ENCODE measurements at regions not wholly inside any gene's neighbourhood (a gene's known extent, or its start where the extent isn't known, plus 50 kb on each side); places are given as distances from the start of the nearest gene placed in this dataset.
A peak's percentile ranks its signal among the peaks of the same experiment; 100 is the strongest.

DNA sequence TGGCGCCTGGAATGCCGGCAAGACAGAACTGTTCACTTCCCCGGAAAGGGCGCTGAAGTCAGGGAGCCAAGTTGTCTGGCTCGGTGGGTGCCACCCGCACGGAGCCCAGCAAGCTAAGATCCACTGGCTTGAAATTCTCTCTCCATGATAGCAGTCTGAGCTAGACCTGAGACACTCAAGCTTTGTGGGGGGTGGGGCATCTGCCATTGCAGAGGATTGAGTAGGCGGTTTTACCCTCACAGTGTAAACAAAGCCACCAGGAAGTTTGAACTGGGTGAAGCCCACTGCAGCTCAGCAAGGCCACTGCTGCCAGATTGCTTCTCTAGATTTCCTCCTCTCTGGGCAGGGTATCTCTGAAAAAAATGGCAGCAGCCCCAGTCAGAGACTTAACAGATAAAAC lies 277.4 kb downstream of the SLCO4C1 start:
- ATAC-seq, result peak; percentile 34; the same call in 2 of the 3 replicates
- Histone ChIP-seq H3K36me3 (replicated peaks in 1 of 2; ENCODE audit: control insufficient read depth in 1 of 2, insufficient read depth in 2 of 2, low read length in 2 of 2) (no peaks in the 10 kb centered on the region), H3K79me2 (ENCODE audit: insufficient read depth, low read length) (no peaks in the 10 kb centered on the region), H3K4me1 (ENCODE audit: insufficient read depth, low read length) (0 out of 2 replicates have a peak, but pooled peaks cover 7% of the 10 kb centered on the region), H4K20me1 (ENCODE audit: insufficient read depth, low read length) (no peaks in the 10 kb centered on the region), H2AFZ (ENCODE audit: low read length) (no peak overlapping the region), H3K27ac (ENCODE audit: extremely low read length, insufficient read depth, low read length) (no peak overlapping the region), H3K9me3 (ENCODE audit: low read length) (no peaks in the 10 kb centered on the region), H3K4me3 (replicated peaks in 1 of 3; ENCODE audit: insufficient read depth in 1 of 3, low read depth in 2 of 3, low read length in 3 of 3) (no peak overlapping the region), H3K9ac (ENCODE audit: insufficient read depth, low read depth, low read length) (no peak overlapping the region), H3K4me2 (ENCODE audit: low read depth, low read length) (peak overlapping the region; percentile 12; the same call in 1 of the 2 replicates), H3K27me3 (ENCODE audit: control insufficient read depth in 1 of 2, insufficient read depth in 2 of 2, low read length in 2 of 2) (no peaks in the 10 kb centered on the region)
- ChIA-PET POLR2A (no interaction called here), CTCF (ENCODE audit: low intra/inter-chr PET ratio, low total read pairs) (no interaction called here)
- no TSS peak for BruUV-seq (replicated peaks)
- in situ Hi-C loops (cut with HindIII; ENCODE audit: extremely low pct_ligation_motif_present, low pct_unique_long_range_greater_than_20kb) (no loop called here), intact Hi-C loops (cut with micrococcal nuclease; ENCODE audit: unreplicated experiment) (no loop called here)
- TF ChIP-seq FOXA3 (CRISPR knock-in tag; IDR thresholded peaks at IDR 0.05) (peak; percentile 27; the same call in 1 of the 2 replicates), FOXA1 (IDR thresholded peaks at IDR 0.05) (no peak), FOXA1 (CRISPR knock-in tag; IDR thresholded peaks at IDR 0.05) (0 out of 2 replicates have a peak, but pooled peaks have one; percentile 26), ZNF749 (CRISPR knock-in tag; IDR thresholded peaks at IDR 0.05; ENCODE audit: borderline replicate concordance) (no peak)
- DNase-seq (ENCODE audit: low spot score), result peak; percentile 18
- FAIRE-seq, result no peak
- WGBS (ENCODE audit: low lambda C conversion rate), result 77% methylated on average over 8 of the region's 8 CpGs

DNA sequence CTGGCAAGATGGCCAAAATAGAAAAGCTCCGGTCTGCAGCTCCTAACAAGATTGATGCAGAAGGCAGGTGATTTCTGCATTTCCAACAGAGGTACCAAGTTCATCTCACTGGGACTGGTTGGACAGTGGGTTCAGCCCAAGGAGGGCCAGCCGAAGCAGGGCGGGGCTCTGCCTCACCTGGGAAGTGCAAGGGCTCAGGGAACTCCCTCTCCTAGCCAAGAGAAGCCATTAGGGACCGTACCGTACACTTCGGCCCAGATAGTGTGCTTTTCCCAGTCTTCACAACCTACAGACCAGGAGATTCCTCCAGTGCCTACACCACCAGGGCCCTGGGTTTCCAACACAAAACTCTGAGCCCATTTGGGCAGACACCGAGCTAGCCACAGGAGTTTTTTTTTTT lies 277.8 kb downstream of the SLCO4C1 start:
- intact Hi-C loops (cut with micrococcal nuclease; ENCODE audit: unreplicated experiment) (no loop called here), in situ Hi-C loops (cut with HindIII; ENCODE audit: extremely low pct_ligation_motif_present, low pct_unique_long_range_greater_than_20kb) (no loop called here)
- no peak overlapping the region for H2AFZ ChIP-seq (ENCODE audit: low read length)
- no peaks in the 10 kb centered on the region for H4K20me1 ChIP-seq (ENCODE audit: insufficient read depth, low read length)
- no peak overlapping the region for H3K4me2 ChIP-seq (ENCODE audit: low read depth, low read length)
- H3K4me1 ChIP-seq (ENCODE audit: insufficient read depth, low read length), result 0 out of 2 replicates have a peak, but pooled peaks cover 7% of the 10 kb centered on the region
- no peaks in the 10 kb centered on the region for H3K9me3 ChIP-seq (ENCODE audit: low read length)
- DNase-seq (ENCODE audit: low spot score) (no peak), FAIRE-seq (no peak), ATAC-seq (no peak)
- H3K79me2 ChIP-seq (ENCODE audit: insufficient read depth, low read length), result no peaks in the 10 kb centered on the region
- H3K27ac ChIP-seq (ENCODE audit: extremely low read length, insufficient read depth, low read length), result no peak overlapping the region
- no TSS peak for BruUV-seq (replicated peaks)
- H3K27me3 ChIP-seq (ENCODE audit: control insufficient read depth in 1 of 2, insufficient read depth in 2 of 2, low read length in 2 of 2), result no peaks in the 10 kb centered on the region
- CTCF ChIA-PET (ENCODE audit: low intra/inter-chr PET ratio, low total read pairs), result no interaction called here
- no peak overlapping the region for H3K4me3 ChIP-seq (replicated peaks in 1 of 3; ENCODE audit: insufficient read depth in 1 of 3, low read depth in 2 of 3, low read length in 3 of 3)
- POLR2A ChIA-PET, result no interaction called here
- WGBS (ENCODE audit: low lambda C conversion rate), result 43% methylated on average over 7 of the region's 7 CpGs
- no peaks in the 10 kb centered on the region for H3K36me3 ChIP-seq (replicated peaks in 1 of 2; ENCODE audit: control insufficient read depth in 1 of 2, insufficient read depth in 2 of 2, low read length in 2 of 2)
- H3K9ac ChIP-seq (ENCODE audit: insufficient read depth, low read depth, low read length), result no peak overlapping the region
- TF ChIP-seq ZNF616 (CRISPR knock-in tag; IDR thresholded peaks at IDR 0.05; ENCODE audit: low read depth) (no peak), ZNF558 (CRISPR knock-in tag; IDR thresholded peaks at IDR 0.05; ENCODE audit: borderline replicate concordance) (no peak), ZNF670 (CRISPR knock-in tag; IDR thresholded peaks at IDR 0.05; ENCODE audit: borderline replicate concordance) (no peak), NRL (CRISPR knock-in tag; IDR thresholded peaks at IDR 0.05; ENCODE audit: borderline replicate concordance) (no peak), ZNF224 (CRISPR knock-in tag; IDR thresholded peaks at IDR 0.05) (no peak), KDM3A (CRISPR knock-in tag; IDR thresholded peaks at IDR 0.05; ENCODE audit: low read depth) (no peak), ZNF598 (CRISPR knock-in tag; IDR thresholded peaks at IDR 0.05; ENCODE audit: borderline replicate concordance) (no peak), SOX13 (IDR thresholded peaks at IDR 0.05) (no peak), SOX13 (CRISPR knock-in tag; conservative IDR thresholded peaks at IDR 0.05 in 1 of 2, IDR thresholded peaks at IDR 0.05 in 1 of 2) (no peak), FOXO1 (CRISPR knock-in tag; IDR thresholded peaks at IDR 0.05) (no peak), FOSL2 (CRISPR knock-in tag; IDR thresholded peaks at IDR 0.05) (no peak), POLR2AphosphoS5 (IDR thresholded peaks at IDR 0.05; ENCODE audit: low read depth, low read length) (no peak)
- TF ChIP-seq, protein P1, sequence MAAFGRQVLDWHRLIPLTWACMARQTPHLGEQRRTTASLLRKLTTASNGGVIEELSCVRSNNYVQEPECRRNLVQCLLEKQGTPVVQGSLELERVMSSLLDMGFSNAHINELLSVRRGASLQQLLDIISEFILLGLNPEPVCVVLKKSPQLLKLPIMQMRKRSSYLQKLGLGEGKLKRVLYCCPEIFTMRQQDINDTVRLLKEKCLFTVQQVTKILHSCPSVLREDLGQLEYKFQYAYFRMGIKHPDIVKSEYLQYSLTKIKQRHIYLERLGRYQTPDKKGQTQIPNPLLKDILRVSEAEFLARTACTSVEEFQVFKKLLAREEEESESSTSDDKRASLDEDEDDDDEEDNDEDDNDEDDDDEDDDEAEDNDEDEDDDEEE (CRISPR knock-in tag; IDR thresholded peaks at IDR 0.05), result no peak
- TF ChIP-seq, protein P2, sequence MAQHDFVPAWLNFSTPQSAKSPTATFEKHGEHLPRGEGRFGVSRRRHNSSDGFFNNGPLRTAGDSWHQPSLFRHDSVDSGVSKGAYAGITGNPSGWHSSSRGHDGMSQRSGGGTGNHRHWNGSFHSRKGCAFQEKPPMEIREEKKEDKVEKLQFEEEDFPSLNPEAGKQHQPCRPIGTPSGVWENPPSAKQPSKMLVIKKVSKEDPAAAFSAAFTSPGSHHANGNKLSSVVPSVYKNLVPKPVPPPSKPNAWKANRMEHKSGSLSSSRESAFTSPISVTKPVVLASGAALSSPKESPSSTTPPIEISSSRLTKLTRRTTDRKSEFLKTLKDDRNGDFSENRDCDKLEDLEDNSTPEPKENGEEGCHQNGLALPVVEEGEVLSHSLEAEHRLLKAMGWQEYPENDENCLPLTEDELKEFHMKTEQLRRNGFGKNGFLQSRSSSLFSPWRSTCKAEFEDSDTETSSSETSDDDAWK (CRISPR knock-in tag; IDR thresholded peaks at IDR 0.05), result no peak
